GM18867 (cell line): ENCODE measurements at regions not wholly inside any gene's neighbourhood (a gene's known extent, or its start where the extent isn't known, plus 50 kb on each side); places are given as distances from the start of the nearest gene placed in this dataset.

Source experiments
- ATAC-seq: cut with Tn5 transposase; IDR thresholded peaks from one replicate; pipeline ENCODE4 v1.9.1; 2021; ENCODE audit warnings: mild to moderate bottlenecking, moderate library complexity; ENCODE audit not compliant: unreplicated experiment

GRCh38 chr18:57202881-57203280 is 56.0 kb downstream of the BOD1L2 start:
- no peak for ATAC-seq

GRCh38 chr18:57205641-57206040 is 58.8 kb downstream of the BOD1L2 start:
- ATAC-seq: no peak

- no peak for ATAC-seq
These were observed 60.4 kb downstream of the BOD1L2 start for GRCh38 chr18:57207124-57207916.

GRCh38 chr18:57208047-57208446 is 61.2 kb downstream of the BOD1L2 start:
- no peak for ATAC-seq

- peak; percentile 71 for ATAC-seq
These were observed 62.8 kb downstream of the BOD1L2 start for GRCh38 chr18:57209713-57210106.

GRCh38 chr18:57210107-57210715 is 63.3 kb downstream of the BOD1L2 start:
- ATAC-seq: peak; percentile 23

- no peak for ATAC-seq
These were observed 64.0 kb downstream of the BOD1L2 start for GRCh38 chr18:57210716-57211411.

GRCh38 chr18:57211412-57211750 is 64.5 kb downstream of the BOD1L2 start:
- ATAC-seq: no peak

- ATAC-seq: no peak
These were observed 64.9 kb downstream of the BOD1L2 start for GRCh38 chr18:57211776-57212175.

GRCh38 chr18:57212678-57213077 is 65.8 kb downstream of the BOD1L2 start:
- no peak for ATAC-seq

GRCh38 chr18:57214976-57215375 is 68.1 kb downstream of the BOD1L2 start:
- ATAC-seq: no peak

GRCh38 chr18:57218281-57218680 is 71.4 kb downstream of the BOD1L2 start:
- ATAC-seq: no peak

GRCh38 chr18:57219964-57220363 is 73.1 kb downstream of the BOD1L2 start:
- ATAC-seq: no peak

- ATAC-seq: no peak
These were observed 73.6 kb downstream of the BOD1L2 start for GRCh38 chr18:57220480-57220879.

GRCh38 chr18:57220930-57221483 is 74.1 kb downstream of the BOD1L2 start:
- ATAC-seq: no peak

GRCh38 chr18:57223144-57223870 is 76.4 kb downstream of the BOD1L2 start:
- no peak for ATAC-seq

- ATAC-seq: no peak
These were observed 84.1 kb downstream of the BOD1L2 start for GRCh38 chr18:57230861-57231585.

- no peak for ATAC-seq
These were observed 85.0 kb downstream of the BOD1L2 start for GRCh38 chr18:57231864-57232263.

- ATAC-seq: no peak
These were observed 87.5 kb downstream of the BOD1L2 start for GRCh38 chr18:57234346-57234745.

GRCh38 chr18:57241869-57242268 is 95.0 kb downstream of the BOD1L2 start:
- ATAC-seq: no peak
